HG03139 (cell line): ENCODE measurements at regions not wholly inside any gene's neighbourhood (a gene's known extent, or its start where the extent isn't known, plus 50 kb on each side); places are given as distances from the start of the nearest gene placed in this dataset.

ENCODE experiments used
- ATAC-seq: cut with Tn5 transposase; IDR thresholded peaks from one replicate; pipeline ENCODE4 v1.9.1; 2021; ENCODE audit not compliant: unreplicated experiment

GRCh38 chr2:60324536-60324935 is 228.9 kb downstream of the BCL11A start:
- ATAC-seq, result no peak

- ATAC-seq, result no peak
Observed at GRCh38 chr2:60321816-60322215, 231.6 kb downstream of the BCL11A start.

GRCh38 chr2:60320724-60321123 is 232.7 kb downstream of the BCL11A start:
- ATAC-seq, result no peak

- no peak for ATAC-seq
Observed at GRCh38 chr2:60319031-60319547, 234.4 kb downstream of the BCL11A start.

- ATAC-seq, result no peak
Observed at GRCh38 chr2:60318544-60318943, 234.9 kb downstream of the BCL11A start.

- ATAC-seq, result peak; percentile 72
Observed at GRCh38 chr2:60317844-60318243, 235.6 kb downstream of the BCL11A start.

GRCh38 chr2:60317034-60317386 is 236.4 kb downstream of the BCL11A start:
- no peak for ATAC-seq

- no peak for ATAC-seq
Observed at GRCh38 chr2:60316381-60317033, 236.9 kb downstream of the BCL11A start.

GRCh38 chr2:60313470-60314172 is 239.8 kb downstream of the BCL11A start:
- ATAC-seq, result peak; percentile 34

GRCh38 chr2:60312618-60313017 is 240.8 kb downstream of the BCL11A start:
- peak; percentile 61 for ATAC-seq

- ATAC-seq, result peak; percentile 34
Observed at GRCh38 chr2:60311524-60311923, 241.9 kb downstream of the BCL11A start.

GRCh38 chr2:60309941-60310660 is 243.4 kb downstream of the BCL11A start:
- no peak for ATAC-seq

GRCh38 chr2:60309336-60309735 is 244.1 kb downstream of the BCL11A start:
- ATAC-seq, result no peak

GRCh38 chr2:60306267-60306861 is 247.1 kb downstream of the BCL11A start:
- ATAC-seq, result no peak

GRCh38 chr2:60303680-60304079 is 249.8 kb downstream of the BCL11A start:
- ATAC-seq, result no peak

GRCh38 chr2:60302377-60303126 is 250.9 kb downstream of the BCL11A start:
- no peak for ATAC-seq

GRCh38 chr2:60301726-60302125 is 251.7 kb downstream of the BCL11A start:
- no peak for ATAC-seq

- no peak for ATAC-seq
Observed at GRCh38 chr2:60299179-60299578, 254.3 kb downstream of the BCL11A start.

GRCh38 chr2:60298006-60298696 is 255.3 kb downstream of the BCL11A start:
- ATAC-seq, result no peak

- ATAC-seq, result no peak
Observed at GRCh38 chr2:60297296-60298005, 256.0 kb downstream of the BCL11A start.
